COLO668 (cell line): ENCODE measurements at regions not wholly inside any gene's neighbourhood (a gene's known extent, or its start where the extent isn't known, plus 50 kb on each side); places are given as distances from the start of the nearest gene placed in this dataset.
"Not testable (repeated sequence)": the region's sequence is repeated elsewhere in the genome, so short reads cannot be mapped to it uniquely, and the experiment has no call there.

Experiments used
- DNase-seq: peaks from one replicate; lab custom pipeline; 2025; ENCODE audit not compliant: unreplicated experiment; lab: John Stamatoyannopoulos, UW

DNA sequence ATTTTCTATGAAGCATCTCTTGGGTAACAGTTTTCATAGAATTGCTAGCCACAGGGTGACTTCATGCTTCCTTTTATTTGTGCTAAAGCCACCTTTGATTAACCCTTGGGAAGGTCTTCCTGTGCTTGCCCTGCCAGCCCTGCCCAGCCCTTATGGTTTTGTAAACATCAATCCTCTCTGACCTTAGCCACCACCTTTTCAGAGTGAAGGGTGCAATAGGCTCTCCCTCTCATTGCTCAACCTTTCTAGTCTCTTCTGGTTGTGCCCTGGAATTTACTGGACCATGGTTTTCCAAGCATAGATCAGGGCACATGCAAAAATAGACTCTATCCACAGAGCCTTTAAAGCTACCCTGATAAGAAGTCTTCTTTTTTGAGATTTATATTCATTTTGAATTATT, 77.7 kb upstream of the FRMD6 start:
- DNase-seq, result no peak

DNA sequence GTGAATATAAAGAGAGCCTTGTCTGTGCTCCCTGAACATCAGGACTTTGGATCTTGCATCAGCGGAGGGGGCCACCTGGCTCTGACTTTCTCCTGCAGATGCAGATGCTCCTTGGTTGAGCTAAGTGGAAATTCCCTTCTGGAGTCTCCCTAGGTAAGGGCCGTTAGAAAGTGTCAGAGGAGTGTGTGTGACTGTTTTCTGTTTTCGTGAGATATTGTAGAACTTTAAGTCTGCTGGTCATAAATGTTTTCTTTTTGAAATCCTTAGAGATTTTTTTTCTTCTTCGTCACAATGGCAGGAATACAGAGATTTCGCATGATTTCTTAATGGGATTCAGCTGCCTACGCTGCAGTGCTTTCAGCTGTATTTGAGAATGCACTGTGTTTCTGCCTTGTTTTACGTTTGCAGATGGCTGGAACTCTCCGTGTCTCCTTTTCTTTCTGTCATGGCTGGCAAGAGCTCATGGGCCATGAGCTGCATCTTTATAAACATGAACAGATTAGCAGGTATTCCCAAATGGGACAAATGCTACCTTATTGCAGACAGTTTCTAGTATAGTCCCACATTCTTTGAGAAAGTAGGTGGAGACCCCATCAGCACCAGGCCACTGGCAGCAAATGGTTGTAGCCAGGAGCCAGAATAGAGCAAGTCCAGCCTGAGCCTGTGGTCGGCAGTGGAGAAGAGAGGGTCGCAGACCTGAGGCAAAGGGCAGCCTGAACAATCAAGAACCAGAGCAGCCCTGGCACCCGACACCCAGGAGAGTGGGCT, 76.2 kb upstream of the FRMD6 start:
- no peak for DNase-seq

DNA sequence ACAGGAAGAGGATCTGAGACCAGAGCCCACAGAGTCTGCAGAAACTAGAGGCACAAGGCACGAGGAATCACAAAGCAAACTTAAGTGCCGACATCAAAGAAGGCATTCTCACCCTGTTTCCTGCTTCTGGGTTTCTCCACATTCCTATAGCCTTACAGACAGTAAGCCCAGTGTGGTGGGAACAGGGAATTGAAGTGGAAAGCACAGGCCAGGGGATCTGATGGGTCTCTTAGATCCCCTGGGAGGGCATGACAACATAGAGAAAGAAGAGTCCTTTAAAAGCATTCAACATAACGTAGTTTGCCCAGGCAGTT, 75.6 kb upstream of the FRMD6 start:
- DNase-seq, result no peak

DNA sequence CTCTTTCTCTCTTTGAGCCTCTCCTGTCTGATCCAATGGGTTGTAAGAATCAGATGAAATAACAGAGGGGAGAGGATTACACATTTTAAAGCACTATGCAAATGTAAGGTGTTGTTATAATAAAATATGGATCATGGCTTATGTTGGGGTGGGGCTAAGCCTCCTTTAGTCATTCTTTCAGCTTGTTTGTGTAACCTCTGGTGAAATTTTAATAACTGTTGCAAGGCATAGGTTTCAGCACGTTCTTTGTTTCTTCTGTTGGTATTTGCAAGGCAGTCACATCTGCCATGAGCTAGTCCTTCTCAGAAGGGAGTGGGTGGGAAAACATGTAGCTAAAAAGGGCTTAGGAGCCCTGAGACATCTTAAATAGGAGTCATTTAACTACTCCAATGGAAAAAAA, 74.8 kb upstream of the FRMD6 start:
- no peak for DNase-seq

DNA sequence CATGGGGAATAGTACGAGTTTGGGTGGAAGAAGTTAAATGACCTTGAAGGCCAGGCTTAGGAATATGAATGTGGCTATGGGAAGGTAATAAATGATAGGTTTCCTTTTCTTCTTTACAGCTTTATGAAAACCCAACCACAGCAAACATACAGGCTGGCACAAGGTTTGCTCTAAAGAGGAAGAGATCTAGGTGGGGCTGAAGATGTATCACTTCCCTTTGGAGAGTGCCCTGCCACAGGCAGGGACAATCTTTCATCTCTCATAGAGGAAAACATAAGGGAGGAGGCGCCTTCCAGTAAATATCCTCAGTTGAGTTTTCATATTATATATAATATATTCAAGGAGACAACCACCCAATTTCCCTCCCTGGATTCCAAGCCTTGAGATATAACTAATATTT, 72.9 kb upstream of the FRMD6 start:
- DNase-seq, result no peak

DNA sequence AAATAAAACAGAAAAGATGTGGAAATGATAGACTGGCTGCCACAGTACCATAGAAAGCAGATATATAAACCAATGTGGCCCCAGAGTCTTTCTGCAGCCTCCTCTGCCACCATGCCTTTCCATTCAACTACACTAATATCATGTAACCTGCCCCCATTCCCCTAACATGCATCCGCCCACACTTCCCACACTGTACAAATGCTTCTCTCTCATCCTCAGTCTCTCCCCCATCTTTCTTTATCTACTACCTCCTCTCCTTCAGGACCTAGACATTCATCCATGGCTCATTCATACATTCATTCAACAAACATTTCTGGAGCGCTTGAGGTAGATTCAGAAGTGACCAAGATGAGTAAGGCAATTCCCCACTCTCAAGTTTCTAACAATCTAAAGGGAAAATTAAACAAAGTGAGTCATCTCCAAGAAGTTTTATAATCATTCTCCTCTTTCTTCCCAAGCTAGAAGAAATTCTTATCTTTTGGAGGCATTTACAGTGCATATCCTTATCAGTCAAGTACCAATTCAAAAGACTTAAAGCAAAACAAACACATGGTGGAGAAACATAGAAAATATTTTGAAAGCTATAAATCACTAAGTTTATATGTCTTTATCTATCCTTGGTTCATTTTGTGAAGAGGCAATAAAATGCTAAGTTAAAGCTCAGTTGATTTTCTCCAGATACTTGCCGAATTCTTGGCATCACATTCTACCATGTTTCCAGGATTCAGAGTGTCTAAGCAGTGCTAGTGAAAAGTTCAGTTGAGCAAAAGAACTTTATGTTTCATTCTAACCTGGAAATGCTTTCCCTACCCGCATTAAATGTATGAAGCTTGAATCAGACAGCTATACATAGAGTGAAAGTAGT, 70.5 kb upstream of the FRMD6 start:
- no peak for DNase-seq

DNA sequence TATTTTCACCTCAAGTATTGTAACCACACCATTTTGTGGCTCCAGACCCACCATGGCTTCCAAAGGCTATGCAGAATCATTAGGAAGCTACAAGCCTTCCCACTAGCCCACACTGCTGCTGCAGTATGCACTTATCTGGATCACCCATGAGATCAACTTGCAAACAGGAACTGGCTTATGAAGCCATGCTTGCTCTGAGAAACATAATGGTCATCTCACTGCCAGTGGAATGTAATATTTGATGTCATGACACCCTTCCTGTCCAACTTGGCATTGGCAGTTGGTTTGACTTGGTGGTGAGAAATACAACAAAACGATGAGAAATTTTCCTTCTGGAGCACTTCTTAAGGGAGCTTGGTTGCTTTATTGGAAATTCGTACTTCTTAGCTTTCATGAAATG, 69.3 kb upstream of the FRMD6 start:
- no peak for DNase-seq

DNA sequence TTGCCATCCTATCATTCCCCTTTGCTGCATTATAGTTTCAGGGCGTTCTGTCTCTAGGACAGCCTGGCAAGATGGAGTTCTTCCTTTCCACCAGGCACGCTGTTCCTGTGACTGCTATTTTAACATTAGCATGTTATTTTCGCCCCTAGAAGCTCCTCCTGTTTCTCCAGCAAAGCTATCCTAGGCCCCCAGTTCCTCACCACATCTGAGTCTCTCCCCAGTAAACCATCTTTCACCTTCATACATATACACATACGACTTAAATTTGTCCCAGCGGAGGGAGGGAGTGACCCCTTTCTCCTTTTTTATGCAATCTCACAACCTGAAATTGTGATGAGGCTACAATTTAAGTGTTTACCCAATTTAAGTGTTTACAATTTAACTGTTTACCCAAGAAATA, 66.7 kb upstream of the FRMD6 start:
- DNase-seq, result no peak

DNA sequence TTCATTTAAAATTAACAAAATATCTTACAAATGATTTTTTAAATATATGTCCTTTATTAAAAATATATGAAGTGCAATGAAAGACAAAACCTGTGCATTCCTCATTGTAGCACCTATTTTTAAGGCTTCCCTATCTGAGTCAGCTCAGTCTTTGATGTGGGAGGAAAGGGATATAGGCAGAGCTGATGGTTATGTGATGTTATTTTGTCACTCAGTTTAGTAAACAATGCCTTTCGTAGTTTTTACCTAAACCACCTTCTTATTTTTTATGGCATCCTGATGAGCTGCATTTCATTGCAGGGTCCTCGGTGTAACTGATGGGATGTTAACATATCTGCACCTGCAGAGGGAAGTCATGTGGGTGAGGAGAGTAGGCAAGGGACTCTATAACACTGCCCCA, 58.9 kb upstream of the FRMD6 start:
- DNase-seq, result no peak

DNA sequence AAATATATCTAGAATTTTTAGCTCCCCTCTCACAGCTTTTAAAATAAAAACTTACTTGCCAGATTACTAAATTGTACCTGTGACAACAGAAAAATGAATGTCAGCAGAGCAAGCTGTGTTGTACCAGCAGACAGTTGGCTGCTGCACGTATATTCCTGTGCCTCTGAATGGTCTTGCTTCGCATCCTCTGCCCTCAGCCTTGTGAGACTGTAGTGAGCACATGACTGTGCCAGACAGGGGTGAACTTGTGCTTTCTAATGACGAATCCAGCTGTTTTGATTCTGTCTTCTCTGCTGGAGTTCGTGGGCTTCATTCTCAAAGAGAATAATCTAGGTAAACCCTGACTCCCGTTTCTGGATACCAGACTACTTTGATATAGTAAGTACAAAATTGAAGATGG, 58.3 kb upstream of the FRMD6 start:
- DNase-seq, result no peak

DNA sequence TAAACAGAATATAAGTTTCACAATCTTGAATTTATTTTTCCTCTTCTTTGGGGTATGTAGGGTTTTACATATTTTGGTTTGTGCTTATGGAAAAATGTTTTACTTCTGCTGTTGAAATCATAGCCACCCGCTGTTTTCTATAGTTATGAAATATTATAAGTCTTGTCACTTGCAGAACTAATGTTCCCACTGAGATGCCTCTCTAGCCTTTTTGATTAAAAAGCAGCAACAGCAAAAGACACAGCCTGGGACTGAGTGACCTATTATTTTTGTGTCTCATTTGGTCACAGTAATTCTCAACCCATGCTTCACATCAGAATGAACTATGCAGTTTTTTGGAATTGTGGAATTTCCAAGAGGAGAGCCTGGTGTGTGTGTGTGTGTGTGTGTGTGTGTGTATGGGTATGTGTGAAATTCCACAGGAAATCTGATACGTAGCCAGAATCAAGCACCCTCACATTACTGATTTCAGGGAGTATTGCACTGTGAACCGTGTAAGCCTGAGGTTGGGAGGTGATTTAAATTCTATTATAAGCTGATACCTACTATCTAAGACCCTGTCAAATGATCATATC, 55.7 kb upstream of the FRMD6 start:
- DNase-seq, result no peak

DNA sequence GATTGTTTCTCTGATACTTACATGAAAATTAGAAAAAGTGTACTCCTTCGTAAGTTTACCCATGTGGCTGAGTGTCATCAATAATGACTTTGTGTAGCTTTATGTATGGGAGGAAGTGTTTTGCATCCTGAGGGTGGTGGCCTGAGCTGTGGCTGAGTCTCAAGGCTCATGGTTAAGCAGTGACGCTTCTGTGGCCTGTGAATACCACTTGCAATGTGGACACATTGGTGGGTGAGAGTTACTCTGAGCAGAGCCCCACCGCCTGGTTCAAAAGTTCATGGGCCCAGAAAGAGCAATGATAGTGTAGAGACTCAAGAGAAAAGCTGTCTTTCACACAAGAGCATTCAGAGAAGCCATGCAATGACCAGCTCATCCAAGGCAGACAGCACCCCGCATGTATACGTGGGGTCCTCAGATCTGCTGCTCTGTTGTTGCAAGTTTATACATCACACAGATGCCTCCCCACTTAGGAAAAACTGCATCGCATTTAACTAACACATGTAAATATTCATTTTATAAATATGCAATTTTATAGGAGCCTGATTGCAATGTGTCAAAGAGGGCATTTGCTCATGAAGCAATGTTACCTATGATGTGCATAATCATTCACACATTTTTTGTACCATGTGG, 55.1 kb upstream of the FRMD6 start:
- no peak for DNase-seq

DNA sequence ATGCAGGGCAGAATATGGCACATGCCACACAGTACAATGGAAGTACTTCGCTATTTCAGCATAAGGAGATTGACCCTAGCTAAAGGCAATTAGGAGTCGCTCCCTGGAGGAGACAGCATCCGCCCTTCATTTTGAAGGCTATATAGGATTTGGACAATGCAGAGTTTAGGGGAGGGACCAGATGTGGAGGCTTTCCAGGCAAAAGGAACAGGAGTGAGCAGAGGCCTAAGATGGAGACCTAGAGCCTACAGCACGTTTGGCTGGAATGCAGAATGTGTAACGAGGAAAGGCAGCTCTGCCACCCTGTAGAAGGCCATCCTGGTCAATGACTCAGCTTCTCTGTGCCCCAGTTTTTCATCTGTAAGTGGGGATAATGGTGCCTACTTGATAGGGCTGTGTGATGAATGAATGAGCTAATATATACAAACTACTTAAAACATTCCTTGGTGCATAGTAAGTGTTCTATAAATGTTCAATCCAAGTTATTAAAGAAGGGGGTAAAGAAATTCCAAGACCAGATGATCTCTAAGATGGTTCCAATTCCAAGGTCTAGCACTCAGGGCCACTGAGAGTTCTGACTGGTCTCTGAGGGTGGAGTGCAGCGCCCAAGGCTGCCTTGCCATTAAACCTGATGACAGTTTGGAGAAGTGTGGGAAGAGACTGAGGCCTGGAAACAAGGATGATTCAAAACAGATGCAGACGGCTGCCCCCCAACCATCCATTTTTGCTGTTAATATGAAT, 54.3 kb upstream of the FRMD6 start:
- no peak for DNase-seq

DNA sequence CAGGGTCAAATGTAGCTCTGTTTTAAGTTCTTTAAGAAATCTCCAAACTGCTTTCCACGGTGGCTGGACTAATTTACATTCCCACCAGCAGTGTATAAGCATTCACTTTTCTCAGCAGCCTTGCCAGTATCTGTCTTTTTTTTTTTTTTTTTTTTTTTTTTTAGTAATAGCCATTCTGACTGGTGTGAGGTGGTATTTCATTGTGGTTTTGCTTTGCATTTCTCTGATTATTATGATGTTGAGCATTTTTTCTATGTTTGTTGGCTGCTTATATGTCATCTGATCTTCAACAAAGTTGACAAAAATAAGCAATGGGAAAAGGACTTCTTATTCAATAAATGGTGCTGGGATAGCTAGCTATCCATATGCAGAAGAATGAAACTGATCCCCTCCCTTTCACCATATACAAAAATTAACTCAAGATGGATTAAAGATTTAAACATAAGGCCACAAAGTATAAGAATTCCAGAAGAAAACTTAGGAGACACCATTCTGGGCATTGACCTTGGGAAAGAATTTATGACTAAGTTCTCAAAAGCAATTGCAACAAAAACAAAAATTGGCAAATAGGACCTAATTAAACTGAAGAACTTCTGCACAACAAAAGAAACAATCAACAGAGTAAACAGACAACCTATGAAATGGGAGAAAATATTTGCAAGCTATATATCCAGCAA, 52.6 kb upstream of the FRMD6 start:
- DNase-seq, result not testable (repeated sequence)

DNA sequence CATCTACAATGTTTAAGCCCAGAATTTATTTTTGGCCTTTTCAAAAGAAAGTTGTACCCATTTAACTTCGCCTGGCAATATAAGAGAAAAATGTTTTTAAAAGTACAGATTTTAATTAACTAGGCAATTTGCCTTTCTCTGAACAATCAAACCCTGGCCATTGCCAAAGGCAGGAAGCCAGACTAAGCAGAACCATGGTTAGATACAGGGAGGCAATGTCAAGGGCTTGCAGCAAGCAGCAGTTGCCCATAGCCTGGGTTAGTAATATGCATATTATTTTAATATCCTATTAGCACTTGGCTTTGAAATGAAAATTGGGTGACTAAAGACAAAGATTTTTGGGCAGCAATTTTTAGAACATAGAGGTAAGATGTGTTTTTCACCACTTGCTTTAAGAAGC, 51.1 kb upstream of the FRMD6 start:
- no peak for DNase-seq
